ENCODE measurements at regions not wholly inside any gene's neighbourhood (a gene's known extent, or its start where the extent isn't known, plus 50 kb on each side); places are given as distances from the start of the nearest gene placed in this dataset.
"Not testable (repeated sequence)": the region's sequence is repeated elsewhere in the genome, so short reads cannot be mapped to it uniquely, and the experiment has no call there.

- in situ Hi-C loops (cut with MboI; ENCODE audit: low sequenced_read_pairs, unreplicated experiment): no loop called here
- TF ChIP-seq CTCF (IDR thresholded peaks at IDR 0.05; ENCODE audit: borderline replicate concordance, control extremely low read depth, extremely low read depth, insufficient read depth, missing control alignments): no peak
- DNase-seq (ENCODE audit: low spot score): no peak
These were observed 586.5 kb upstream of the SLC8A1 start for GRCh38 chr2:41038408-41038807.

GRCh38 chr2:41039750-41040149, 587.9 kb upstream of the SLC8A1 start:
- in situ Hi-C loops (cut with MboI; ENCODE audit: low sequenced_read_pairs, unreplicated experiment); DNase-seq (ENCODE audit: low spot score): not testable (repeated sequence)

GRCh38 chr2:41040782-41041520, 589.1 kb upstream of the SLC8A1 start:
- in situ Hi-C loops (cut with MboI; ENCODE audit: low sequenced_read_pairs, unreplicated experiment): no loop called here
- no peak for DNase-seq (ENCODE audit: low spot score)
- TF ChIP-seq CTCF (IDR thresholded peaks at IDR 0.05; ENCODE audit: borderline replicate concordance, control extremely low read depth, extremely low read depth, insufficient read depth, missing control alignments): no peak

DNA sequence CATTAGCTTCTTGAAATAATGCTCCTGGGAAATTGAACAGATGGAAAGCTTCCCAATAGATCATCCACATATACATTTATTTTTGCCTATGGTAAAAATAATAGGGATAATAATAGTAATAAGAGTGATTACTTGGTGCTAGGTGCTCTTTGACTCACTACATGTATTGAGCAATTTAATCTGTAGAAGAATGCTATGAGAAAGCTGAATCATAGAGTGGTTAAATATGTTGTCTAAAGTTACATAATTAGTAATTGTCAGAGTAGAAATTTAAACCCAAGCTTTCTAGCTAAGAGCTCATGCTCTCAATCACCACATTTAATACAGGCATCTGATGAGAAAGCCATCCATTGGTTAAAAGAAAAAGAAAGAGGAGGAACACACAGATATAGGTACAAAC, 590.5 kb upstream of the SLC8A1 start:
- no peak for DNase-seq (ENCODE audit: low spot score)
- in situ Hi-C loops (cut with MboI; ENCODE audit: low sequenced_read_pairs, unreplicated experiment): no loop called here
- TF ChIP-seq CTCF (IDR thresholded peaks at IDR 0.05; ENCODE audit: borderline replicate concordance, control extremely low read depth, extremely low read depth, insufficient read depth, missing control alignments): no peak

DNA sequence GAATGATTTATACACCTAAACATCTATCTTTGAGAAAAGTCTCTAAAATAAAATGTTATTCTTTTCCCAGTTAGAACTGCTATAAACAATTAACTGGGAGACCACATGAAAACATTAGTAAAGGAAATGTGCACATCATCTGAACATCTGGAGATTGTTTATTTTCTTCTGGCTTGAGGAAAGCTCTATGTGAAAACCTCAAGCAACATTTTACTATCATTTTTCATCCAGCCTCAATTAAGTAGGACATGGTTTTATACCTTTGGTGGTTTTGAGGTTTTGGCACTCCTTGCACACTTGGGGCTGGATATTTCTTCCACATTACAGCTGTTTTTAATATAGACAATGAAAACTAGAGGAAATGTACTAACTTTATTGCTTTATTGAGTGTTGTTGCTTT, 609.5 kb upstream of the SLC8A1 start:
- no peak for TF ChIP-seq CTCF (IDR thresholded peaks at IDR 0.05; ENCODE audit: borderline replicate concordance, control extremely low read depth, extremely low read depth, insufficient read depth, missing control alignments)
- no peak for DNase-seq (ENCODE audit: low spot score)
- in situ Hi-C loops (cut with MboI; ENCODE audit: low sequenced_read_pairs, unreplicated experiment): no loop called here

DNA sequence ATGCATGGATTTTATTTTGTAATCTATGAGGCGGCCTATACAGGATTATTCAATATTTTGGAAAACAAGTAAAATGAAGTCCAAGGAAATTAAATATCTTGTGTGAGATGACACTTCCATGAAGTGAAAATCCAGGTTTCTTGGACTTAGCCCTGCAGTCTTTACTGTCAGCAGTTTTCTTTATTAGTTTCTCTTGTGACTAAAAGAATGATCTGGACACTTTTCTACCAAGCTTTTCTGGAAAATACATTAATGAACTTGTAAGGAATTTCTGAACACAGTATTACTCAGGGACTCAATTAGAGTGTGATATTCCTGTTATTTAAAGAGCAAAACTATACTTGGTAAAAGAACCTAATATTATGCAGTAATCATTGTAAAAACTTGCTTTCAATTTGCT, 610.4 kb upstream of the SLC8A1 start:
- no peak for TF ChIP-seq CTCF (IDR thresholded peaks at IDR 0.05; ENCODE audit: borderline replicate concordance, control extremely low read depth, extremely low read depth, insufficient read depth, missing control alignments)
- no peak for DNase-seq (ENCODE audit: low spot score)
- in situ Hi-C loops (cut with MboI; ENCODE audit: low sequenced_read_pairs, unreplicated experiment): no loop called here

GRCh38 chr2:41066168-41066567, 614.3 kb upstream of the SLC8A1 start:
- no peak for DNase-seq (ENCODE audit: low spot score)
- in situ Hi-C loops (cut with MboI; ENCODE audit: low sequenced_read_pairs, unreplicated experiment): no loop called here
- TF ChIP-seq CTCF (IDR thresholded peaks at IDR 0.05; ENCODE audit: borderline replicate concordance, control extremely low read depth, extremely low read depth, insufficient read depth, missing control alignments): no peak

Measured in GM13976 (cell line).